ENCODE measurements at regions not wholly inside any gene's neighbourhood (a gene's known extent, or its start where the extent isn't known, plus 50 kb on each side); places are given as distances from the start of the nearest gene placed in this dataset.
"Not testable (repeated sequence)": the region's sequence is repeated elsewhere in the genome, so short reads cannot be mapped to it uniquely, and the experiment has no call there.

DNA sequence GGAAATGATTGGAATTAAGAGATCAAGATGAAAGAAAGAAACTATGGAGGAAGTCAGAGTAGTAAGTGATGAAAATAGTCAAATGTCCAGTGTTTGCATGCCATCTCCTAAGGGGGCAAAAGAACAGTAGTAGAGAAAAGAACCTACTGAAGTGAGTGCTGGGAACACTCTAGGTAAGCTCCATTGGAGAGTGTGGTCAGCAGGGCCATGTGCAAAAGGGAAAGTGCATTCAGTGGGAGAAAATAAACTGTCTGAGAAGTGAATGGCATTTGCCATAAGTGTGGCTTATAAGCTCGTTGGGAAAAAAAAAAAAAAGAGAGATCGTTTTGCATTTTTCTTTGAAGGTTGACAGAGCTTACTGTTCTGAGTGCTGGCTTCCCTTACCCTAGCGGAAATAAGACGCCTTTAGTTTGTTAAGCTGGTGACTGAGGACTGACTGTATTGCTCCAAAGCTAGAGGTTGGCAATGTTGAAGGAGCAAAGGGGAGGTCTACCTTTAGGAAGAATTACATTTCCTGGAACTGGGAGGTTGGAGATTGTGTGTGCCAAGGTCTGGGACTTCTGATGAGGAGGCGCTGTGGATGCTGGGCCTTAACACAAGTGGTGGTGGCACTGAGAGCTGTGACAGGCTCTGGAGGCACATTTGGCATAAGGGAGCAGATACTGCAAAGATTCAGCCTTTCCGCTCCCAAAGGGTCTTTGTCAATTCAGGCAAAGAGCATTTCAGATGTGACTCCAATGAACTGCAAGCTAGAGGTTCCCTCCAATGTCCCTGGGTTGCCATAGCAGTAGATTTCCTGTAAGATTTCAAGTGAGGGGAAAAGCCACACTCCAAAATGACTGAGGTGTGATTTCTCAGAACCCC lies 287.8 kb upstream of the SATB1 start:
- H3K4me1 Mint-ChIP-seq (ENCODE audit: insufficient read depth, unreplicated experiment): no peaks in the 10 kb centered on the region
- no peak overlapping the region for H3K27ac Mint-ChIP-seq (ENCODE audit: low read depth, unreplicated experiment)
- no peak for DNase-seq (ENCODE audit: unreplicated experiment)
- CTCF ChIA-PET: interaction anchor here (0.7 to 1.4 kb wide), 3 partner anchors 8 to 1124 kb away, joined by 3 read pairs; no protein-coding TSS in a partner anchor
- no peak overlapping the region for H3K4me3 Mint-ChIP-seq (ENCODE audit: unreplicated experiment)
- intact Hi-C loops (cut with micrococcal nuclease): no loop called here
- H3K36me3 Mint-ChIP-seq (ENCODE audit: insufficient read depth, unreplicated experiment): no peaks in the 10 kb centered on the region
- H3K9me3 Mint-ChIP-seq (ENCODE audit: unreplicated experiment): no peaks in the 10 kb centered on the region
- H3K27me3 Mint-ChIP-seq (ENCODE audit: insufficient read depth, unreplicated experiment): no peaks in the 10 kb centered on the region
- no TSS peak for BruUV-seq (replicated peaks)
- TF ChIP-seq CTCF (IDR thresholded peaks at IDR 0.05; ENCODE audit: unreplicated experiment): no peak
- POLR2A ChIA-PET: no interaction called here

DNA sequence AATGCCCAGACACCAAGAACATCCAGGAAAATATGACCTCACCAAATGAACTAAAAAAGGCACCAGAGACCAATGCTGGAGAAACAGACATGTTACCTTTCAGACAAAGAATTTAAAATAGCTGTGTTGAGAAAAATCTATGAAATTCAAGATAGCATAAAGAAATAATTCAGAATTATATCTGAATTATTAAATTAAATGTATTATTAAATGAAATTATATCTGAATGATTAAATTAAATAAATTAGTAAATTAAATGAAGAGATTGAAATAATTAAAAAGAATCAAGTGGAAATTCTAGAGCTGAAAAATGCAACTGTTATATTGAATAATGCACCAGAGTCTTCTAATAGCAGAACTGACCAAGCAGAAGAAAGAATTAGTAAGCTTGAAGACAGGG lies 279.2 kb upstream of the SATB1 start:
- ChIA-PET POLR2A (no interaction called here), CTCF (interaction anchor here (0.6 kb wide), 2 partner anchors 131 to 202 kb away, joined by 3 read pairs; no protein-coding TSS in a partner anchor)
- intact Hi-C loops (cut with micrococcal nuclease): no loop called here
- DNase-seq (ENCODE audit: unreplicated experiment): no peak
- H3K4me1 Mint-ChIP-seq (ENCODE audit: insufficient read depth, unreplicated experiment): no peaks in the 10 kb centered on the region
- no TSS peak for BruUV-seq (replicated peaks)
- no peak overlapping the region for H3K27ac Mint-ChIP-seq (ENCODE audit: low read depth, unreplicated experiment)
- no peak overlapping the region for H3K4me3 Mint-ChIP-seq (ENCODE audit: unreplicated experiment)
- no peaks in the 10 kb centered on the region for H3K36me3 Mint-ChIP-seq (ENCODE audit: insufficient read depth, unreplicated experiment)
- no peak for TF ChIP-seq CTCF (IDR thresholded peaks at IDR 0.05; ENCODE audit: unreplicated experiment)
- peaks cover 10% of the 10 kb centered on the region for H3K9me3 Mint-ChIP-seq (ENCODE audit: unreplicated experiment)
- H3K27me3 Mint-ChIP-seq (ENCODE audit: insufficient read depth, unreplicated experiment): no peaks in the 10 kb centered on the region

GRCh38 chr3:18703798-18704197 lies 278.7 kb upstream of the SATB1 start:
- DNase-seq (ENCODE audit: unreplicated experiment): no peak
- H3K9me3 Mint-ChIP-seq (ENCODE audit: unreplicated experiment): peaks cover 10% of the 10 kb centered on the region
- CTCF ChIA-PET: interaction anchor here (0.6 to 0.7 kb wide), 2 partner anchors 130 to 140 kb away, joined by 3 read pairs; no protein-coding TSS in a partner anchor
- H3K27me3 Mint-ChIP-seq (ENCODE audit: insufficient read depth, unreplicated experiment): no peaks in the 10 kb centered on the region
- no peaks in the 10 kb centered on the region for H3K4me1 Mint-ChIP-seq (ENCODE audit: insufficient read depth, unreplicated experiment)
- no peaks in the 10 kb centered on the region for H3K36me3 Mint-ChIP-seq (ENCODE audit: insufficient read depth, unreplicated experiment)
- intact Hi-C loops (cut with micrococcal nuclease): no loop called here
- BruUV-seq (replicated peaks): no TSS peak
- TF ChIP-seq CTCF (IDR thresholded peaks at IDR 0.05; ENCODE audit: unreplicated experiment): no peak
- POLR2A ChIA-PET: no interaction called here
- H3K27ac Mint-ChIP-seq (ENCODE audit: low read depth, unreplicated experiment): no peak overlapping the region
- H3K4me3 Mint-ChIP-seq (ENCODE audit: unreplicated experiment): no peak overlapping the region

DNA sequence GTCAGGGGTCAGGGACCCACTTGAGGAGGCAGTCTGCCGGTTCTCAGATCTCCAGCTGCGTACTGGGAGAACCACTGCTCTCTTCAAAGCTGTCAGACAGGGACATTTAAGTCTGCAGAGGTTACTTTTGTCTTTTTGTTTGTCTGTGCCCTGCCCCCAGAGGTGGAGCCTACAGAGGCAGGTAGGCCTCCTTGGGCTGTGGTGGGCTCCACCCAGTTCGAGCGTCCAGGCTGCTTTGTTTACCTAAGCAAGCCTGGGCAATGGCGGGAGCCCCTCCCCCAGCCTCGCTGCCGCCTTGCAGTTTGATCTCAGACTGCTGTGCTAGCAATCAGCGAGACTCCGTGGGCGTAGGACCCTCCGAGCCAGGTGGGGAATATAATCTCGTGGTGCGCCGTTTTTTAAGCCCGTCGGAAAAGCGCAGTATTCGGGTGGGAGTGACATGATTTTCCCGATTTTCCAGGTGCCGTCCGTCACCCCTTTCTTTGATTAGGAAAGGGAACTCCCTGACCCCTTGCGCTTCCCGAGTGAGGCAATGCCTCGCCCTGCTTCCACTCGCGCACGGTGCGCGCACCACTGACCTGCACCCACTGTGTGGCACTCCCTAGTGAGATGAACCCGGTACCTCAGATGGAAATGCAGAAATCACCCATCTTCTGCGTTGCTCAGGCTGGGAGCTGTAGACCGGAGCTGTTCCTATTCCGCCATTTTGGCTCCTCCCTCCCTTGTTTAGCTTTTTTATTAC lies 268.6 kb upstream of the SATB1 start:
- BruUV-seq (replicated peaks); H3K4me3 Mint-ChIP-seq (ENCODE audit: unreplicated experiment); H3K9me3 Mint-ChIP-seq (ENCODE audit: unreplicated experiment); POLR2A ChIA-PET; DNase-seq (ENCODE audit: unreplicated experiment); H3K27me3 Mint-ChIP-seq (ENCODE audit: insufficient read depth, unreplicated experiment); intact Hi-C loops (cut with micrococcal nuclease); H3K4me1 Mint-ChIP-seq (ENCODE audit: insufficient read depth, unreplicated experiment); H3K27ac Mint-ChIP-seq (ENCODE audit: low read depth, unreplicated experiment); H3K36me3 Mint-ChIP-seq (ENCODE audit: insufficient read depth, unreplicated experiment); CTCF ChIA-PET: not testable (repeated sequence)
